AG10803 (cell line): ENCODE measurements at regions not wholly inside any gene's neighbourhood (a gene's known extent, or its start where the extent isn't known, plus 50 kb on each side); places are given as distances from the start of the nearest gene placed in this dataset.

Experiments used
- DNase-seq: peaks from one replicate; pipeline ENCODE4 v3.0.0; 2010; ENCODE audit warnings: low read depth
- H3K4me3 ChIP-seq: 2 replicates; pipeline ENCODE4 v1.5.1; 2011; ENCODE audit warnings: mild to moderate bottlenecking, low read length, control low read depth
- CTCF ChIP-seq: conservative IDR thresholded peaks from 2 replicates; pipeline ENCODE4 v1.5.1; 2011; ENCODE audit warnings: mild to moderate bottlenecking, low read length, control low read depth, inconsistent platforms

GRCh38 chr11:15327786-15328231 lies 213.1 kb downstream of the INSC start:
- no peak overlapping the region for H3K4me3 ChIP-seq
- peak; percentile 44 for TF ChIP-seq CTCF
- DNase-seq = peak; percentile 3

GRCh38 chr11:15333407-15333806 lies 218.7 kb downstream of the INSC start:
- no peak overlapping the region for H3K4me3 ChIP-seq
- TF ChIP-seq CTCF = no peak
- DNase-seq = no peak

GRCh38 chr11:15334766-15335165 lies 220.0 kb downstream of the INSC start:
- DNase-seq = no peak
- no peak for TF ChIP-seq CTCF
- H3K4me3 ChIP-seq = no peak overlapping the region

GRCh38 chr11:15336021-15336420 lies 221.3 kb downstream of the INSC start:
- DNase-seq = no peak
- TF ChIP-seq CTCF = no peak
- no peak overlapping the region for H3K4me3 ChIP-seq

- TF ChIP-seq CTCF = no peak
- DNase-seq = no peak
- H3K4me3 ChIP-seq = no peak overlapping the region
Measured at GRCh38 chr11:15339302-15339701, 224.6 kb downstream of the INSC start.

- DNase-seq = no peak
- TF ChIP-seq CTCF = no peak
Measured at GRCh38 chr11:15341587-15341986, 226.9 kb downstream of the INSC start.

GRCh38 chr11:15342163-15342562 lies 227.4 kb downstream of the INSC start:
- H3K4me3 ChIP-seq = no peak overlapping the region
- DNase-seq = no peak
- no peak for TF ChIP-seq CTCF

More at GRCh38 chr11:15341587-15341986, 226.9 kb downstream of the INSC start:
- no peak overlapping the region for H3K4me3 ChIP-seq
